ENCODE measurements at regions not wholly inside any gene's neighbourhood (a gene's known extent, or its start where the extent isn't known, plus 50 kb on each side); places are given as distances from the start of the nearest gene placed in this dataset.
"Not testable (repeated sequence)": the region's sequence is repeated elsewhere in the genome, so short reads cannot be mapped to it uniquely, and the experiment has no call there.

GRCh38 chr5:27769748-27770402 lies 731.5 kb upstream of the CDH9 start:
- no peaks in the 10 kb centered on the region for H3K4me1 Mint-ChIP-seq

GRCh38 chr5:27748847-27749246 lies 710.5 kb upstream of the CDH9 start:
- Histone ChIP-seq H4K20me1 (ENCODE audit: low read depth) (no peaks in the 10 kb centered on the region), H3K4me3 (no peak overlapping the region), H3K9ac (no peak overlapping the region), H3K36me3 (no peaks in the 10 kb centered on the region), H3F3A (ENCODE audit: low read depth) (no peaks in the 10 kb centered on the region), H3K4me1 (no peaks in the 10 kb centered on the region), H3K79me2 (ENCODE audit: low read depth) (no peaks in the 10 kb centered on the region), H3K4me2 (no peak overlapping the region), H3K9me3 (ENCODE audit: low read depth) (no peaks in the 10 kb centered on the region), H3K27ac (no peak overlapping the region), H3K27me3 (no peaks in the 10 kb centered on the region), H2AFZ (replicated peaks) (no peak overlapping the region)
- Mint-ChIP-seq H3K27me3 (ENCODE audit: insufficient read depth, low read depth) (peaks cover 5% of the 10 kb centered on the region), H3K27ac (no peak overlapping the region), H3K9me3 (peaks cover 9% of the 10 kb centered on the region), H3K4me3 (no peak overlapping the region), H3K36me3 (peaks cover 1% of the 10 kb centered on the region), H3K4me1 (no peaks in the 10 kb centered on the region)
- no peak for TF ChIP-seq EZH2phosphoT487 (IDR thresholded peaks at IDR 0.05)
- no peak for TF ChIP-seq EZH2 (IDR thresholded peaks at IDR 0.05)
- TF ChIP-seq CTCF (IDR thresholded peaks at IDR 0.05), result no peak
- DNase-seq (ENCODE audit: low spot score), result no peak

More at GRCh38 chr5:27769748-27770402, 731.5 kb upstream of the CDH9 start:
- no peaks in the 10 kb centered on the region for H4K20me1 ChIP-seq (ENCODE audit: low read depth)
- no peak overlapping the region for H3K4me3 ChIP-seq
- no peaks in the 10 kb centered on the region for H3F3A ChIP-seq (ENCODE audit: low read depth)
- H3K9me3 ChIP-seq (ENCODE audit: low read depth), result no peaks in the 10 kb centered on the region
- H2AFZ ChIP-seq (replicated peaks), result no peak overlapping the region
- no peaks in the 10 kb centered on the region for H3K9me3 Mint-ChIP-seq
- no peak for DNase-seq (ENCODE audit: low spot score)
- H3K36me3 Mint-ChIP-seq, result no peaks in the 10 kb centered on the region
- H3K4me1 ChIP-seq, result no peaks in the 10 kb centered on the region
- no peak overlapping the region for H3K4me2 ChIP-seq
- no peaks in the 10 kb centered on the region for H3K27me3 Mint-ChIP-seq (ENCODE audit: insufficient read depth, low read depth)
- no peaks in the 10 kb centered on the region for H3K36me3 ChIP-seq
- TF ChIP-seq CTCF (IDR thresholded peaks at IDR 0.05), result no peak
- no peak for TF ChIP-seq EZH2 (IDR thresholded peaks at IDR 0.05)
- TF ChIP-seq EZH2phosphoT487 (IDR thresholded peaks at IDR 0.05), result no peak
- H3K27me3 ChIP-seq, result no peaks in the 10 kb centered on the region
- no peak overlapping the region for H3K4me3 Mint-ChIP-seq
- no peaks in the 10 kb centered on the region for H3K79me2 ChIP-seq (ENCODE audit: low read depth)
- H3K27ac ChIP-seq, result no peak overlapping the region
- no peak overlapping the region for H3K9ac ChIP-seq
- no peak overlapping the region for H3K27ac Mint-ChIP-seq

- not testable (repeated sequence) for H3K9me3 ChIP-seq (ENCODE audit: low read depth); DNase-seq (ENCODE audit: low spot score); H3K36me3 Mint-ChIP-seq; H3K4me3 ChIP-seq; H3K36me3 ChIP-seq; H3K9ac ChIP-seq; H3K9me3 Mint-ChIP-seq; H2AFZ ChIP-seq (replicated peaks); H3K4me2 ChIP-seq; H4K20me1 ChIP-seq (ENCODE audit: low read depth); H3K79me2 ChIP-seq (ENCODE audit: low read depth); H3F3A ChIP-seq (ENCODE audit: low read depth); H3K27me3 ChIP-seq; H3K27ac Mint-ChIP-seq; H3K27ac ChIP-seq; H3K4me1 Mint-ChIP-seq; H3K27me3 Mint-ChIP-seq (ENCODE audit: insufficient read depth, low read depth); H3K4me3 Mint-ChIP-seq; H3K4me1 ChIP-seq
These were observed 705.1 kb upstream of the CDH9 start for GRCh38 chr5:27743383-27743979.

- Histone ChIP-seq H3K4me2 (no peak overlapping the region), H3F3A (ENCODE audit: low read depth) (no peaks in the 10 kb centered on the region), H3K27me3 (no peaks in the 10 kb centered on the region), H3K9me3 (ENCODE audit: low read depth) (no peaks in the 10 kb centered on the region), H4K20me1 (ENCODE audit: low read depth) (no peaks in the 10 kb centered on the region), H3K79me2 (ENCODE audit: low read depth) (no peaks in the 10 kb centered on the region), H3K4me1 (no peaks in the 10 kb centered on the region), H3K36me3 (no peaks in the 10 kb centered on the region), H2AFZ (replicated peaks) (no peak overlapping the region), H3K4me3 (no peak overlapping the region), H3K27ac (no peak overlapping the region), H3K9ac (no peak overlapping the region)
- Mint-ChIP-seq H3K4me1 (no peaks in the 10 kb centered on the region), H3K27me3 (ENCODE audit: insufficient read depth, low read depth) (peaks cover 4% of the 10 kb centered on the region), H3K9me3 (peaks cover 8% of the 10 kb centered on the region), H3K36me3 (no peaks in the 10 kb centered on the region), H3K27ac (no peak overlapping the region), H3K4me3 (no peak overlapping the region)
- no peak for DNase-seq (ENCODE audit: low spot score)
- no peak for TF ChIP-seq EZH2 (IDR thresholded peaks at IDR 0.05)
- TF ChIP-seq EZH2phosphoT487 (IDR thresholded peaks at IDR 0.05), result no peak
- TF ChIP-seq CTCF (IDR thresholded peaks at IDR 0.05), result no peak
These were observed 704.4 kb upstream of the CDH9 start for GRCh38 chr5:27742805-27743204.
